Lung (tissue), 11 donors: ENCODE measurements at regions not wholly inside any gene's neighbourhood (a gene's known extent, or its start where the extent isn't known, plus 50 kb on each side); places are given as distances from the start of the nearest gene placed in this dataset.

Experiments used
- ATAC-seq: fragments of 200-7000 bp; cut with Tn5 transposase; one replicate; pipeline ENCODE4 v1.9.1; 2020; ENCODE audit warnings: moderate number of reproducible peaks; ENCODE audit not compliant: insufficient read depth, low FRiP score
- DNase-seq, 3 donors: peaks; one replicate each; pipeline ENCODE4 v3.0.0-alpha.2; 2013 to 2017
- H3K27ac ChIP-seq, 2 donors: one replicate each; pipeline ENCODE4 v1.5.1; 2013; ENCODE audit warnings: mild to moderate bottlenecking in 2 of 2, moderate library complexity in 2 of 2, control low read depth in 1 of 2, inconsistent platforms in 1 of 2, low read depth in 1 of 2, low read length in 1 of 2
- H3K27me3 ChIP-seq, 3 donors: one replicate each; pipeline ENCODE4 v1.5.1; 2013; ENCODE audit warnings: low read length in 2 of 3; ENCODE audit not compliant: control insufficient read depth in 3 of 3, insufficient read depth in 3 of 3
- H3K36me3 ChIP-seq, 4 donors: one replicate each; pipeline ENCODE4 v1.5.1; 2013; ENCODE audit warnings: low read length in 4 of 4, mild to moderate bottlenecking in 1 of 4, moderate library complexity in 1 of 4; ENCODE audit not compliant: control insufficient read depth in 4 of 4, insufficient read depth in 4 of 4
- H3K4me1 ChIP-seq, 5 donors: one replicate each; pipeline ENCODE4 v1.5.1; 2013; ENCODE audit warnings: low read length in 5 of 5, mild to moderate bottlenecking in 2 of 5, moderate library complexity in 1 of 5; ENCODE audit not compliant: control insufficient read depth in 5 of 5, insufficient read depth in 5 of 5
- H3K4me3 ChIP-seq: one replicate; pipeline ENCODE4 v1.5.1; 2013; ENCODE audit warnings: mild to moderate bottlenecking, control low read depth, moderate library complexity
- H3K9ac ChIP-seq, 2 donors: one replicate each; pipeline ENCODE4 v1.5.1; 2013; ENCODE audit warnings: low read length in 2 of 2, control low read depth in 1 of 2; ENCODE audit not compliant: insufficient read depth in 1 of 2
- H3K9me3 ChIP-seq, 4 donors: one replicate each; pipeline ENCODE4 v1.5.1; 2013; ENCODE audit warnings: low read length in 3 of 4, mild to moderate bottlenecking in 1 of 4, moderate library complexity in 1 of 4; ENCODE audit not compliant: control insufficient read depth in 4 of 4, insufficient read depth in 3 of 4
- WGBS, 2 donors: extraction: QIAGEN DNeasy Blood & Tissue Kit; methylation state at CpG; one replicate each; pipeline ENCODE4 v1.1.7; 2013; 5-methylcytosine and 5-hydroxymethylcytosine counted together
- TF ChIP-seq, protein P1 (sequence below): IDR thresholded peaks from 2 replicates; pipeline ENCODE4 v1.5.1; 2012; ENCODE audit warnings: mild to moderate bottlenecking; ENCODE audit errors: control extremely low read depth, extremely low read depth
- donor health status: control.
- donor health status: control.
- donor health status: Bipolar disorder and iron deficiency.
- donor health status: healthy.
- donor health status: DM: yes; HTN: yes; CAD: no.

GRCh38 chr3:144564011-144564410, 592.4 kb downstream of the DIPK2A start:
- Histone ChIP-seq H3K9me3 (no peaks in the 10 kb centered on the region), H3K4me1 (peaks cover 0 to 2% (median 0%) of the 10 kb centered on the region in 5 donors), H3K27me3 (no peaks in the 10 kb centered on the region), H3K27ac (no peak overlapping the region), H3K36me3 (no peaks in the 10 kb centered on the region), H3K9ac (no peak overlapping the region), H3K4me3 (no peak overlapping the region)
- 79 to 88% methylated on average over 3 of the region's 3 CpGs for WGBS, 2 donors
- no peak for DNase-seq
- ATAC-seq = no peak
- TF ChIP-seq, protein P1, sequence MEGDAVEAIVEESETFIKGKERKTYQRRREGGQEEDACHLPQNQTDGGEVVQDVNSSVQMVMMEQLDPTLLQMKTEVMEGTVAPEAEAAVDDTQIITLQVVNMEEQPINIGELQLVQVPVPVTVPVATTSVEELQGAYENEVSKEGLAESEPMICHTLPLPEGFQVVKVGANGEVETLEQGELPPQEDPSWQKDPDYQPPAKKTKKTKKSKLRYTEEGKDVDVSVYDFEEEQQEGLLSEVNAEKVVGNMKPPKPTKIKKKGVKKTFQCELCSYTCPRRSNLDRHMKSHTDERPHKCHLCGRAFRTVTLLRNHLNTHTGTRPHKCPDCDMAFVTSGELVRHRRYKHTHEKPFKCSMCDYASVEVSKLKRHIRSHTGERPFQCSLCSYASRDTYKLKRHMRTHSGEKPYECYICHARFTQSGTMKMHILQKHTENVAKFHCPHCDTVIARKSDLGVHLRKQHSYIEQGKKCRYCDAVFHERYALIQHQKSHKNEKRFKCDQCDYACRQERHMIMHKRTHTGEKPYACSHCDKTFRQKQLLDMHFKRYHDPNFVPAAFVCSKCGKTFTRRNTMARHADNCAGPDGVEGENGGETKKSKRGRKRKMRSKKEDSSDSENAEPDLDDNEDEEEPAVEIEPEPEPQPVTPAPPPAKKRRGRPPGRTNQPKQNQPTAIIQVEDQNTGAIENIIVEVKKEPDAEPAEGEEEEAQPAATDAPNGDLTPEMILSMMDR = no peak

DNA sequence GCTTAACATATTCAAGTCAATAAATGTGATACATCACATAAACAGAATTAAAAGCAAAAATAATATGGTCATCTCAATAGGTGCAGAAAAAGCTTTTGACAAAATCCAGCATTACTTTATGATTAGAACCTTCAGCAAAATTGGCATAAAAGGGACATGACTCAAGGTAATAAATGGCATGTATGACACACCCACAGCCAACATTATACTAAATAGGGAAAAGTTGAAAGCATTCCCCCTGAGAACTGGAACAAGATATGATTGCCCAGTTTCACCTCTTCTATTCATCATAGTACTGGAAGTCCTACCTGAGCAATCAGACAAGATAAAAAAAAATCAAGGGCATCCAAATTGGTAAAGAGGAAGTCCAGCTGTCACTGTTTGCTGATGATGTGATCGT, 594.7 kb downstream of the DIPK2A start:
- no peak for DNase-seq
- no peak for ATAC-seq
- TF ChIP-seq, protein P1 = no peak
- Histone ChIP-seq H3K9ac (no peak overlapping the region), H3K4me1 (no peaks in the 10 kb centered on the region), H3K4me3 (no peak overlapping the region), H3K27ac (no peak overlapping the region), H3K9me3 (no peaks in the 10 kb centered on the region), H3K27me3 (no peaks in the 10 kb centered on the region), H3K36me3 (no peaks in the 10 kb centered on the region)
- WGBS, 2 donors = 89 to 93% methylated on average over 1 of the region's 1 CpG

DNA sequence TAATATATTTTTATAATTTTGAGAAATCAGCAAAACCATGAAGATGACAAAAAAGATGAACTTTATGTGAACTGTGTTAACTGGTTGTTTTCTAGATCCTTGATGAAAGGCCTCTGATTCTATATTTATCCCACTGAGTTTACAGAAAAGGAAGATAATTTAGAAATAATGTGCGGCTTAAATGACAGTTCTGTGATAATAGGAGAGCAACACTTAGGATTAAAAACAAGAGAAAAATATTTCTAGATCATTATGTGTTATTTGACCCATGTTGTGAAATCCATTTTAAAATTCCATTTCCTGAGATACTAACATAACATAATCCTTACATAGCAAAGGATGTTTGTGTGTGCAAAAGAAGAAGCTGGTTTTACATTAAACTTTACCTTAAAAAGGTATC, 598.0 kb downstream of the DIPK2A start:
- H3K9ac ChIP-seq = no peak overlapping the region
- no peak overlapping the region for H3K4me3 ChIP-seq
- DNase-seq = peak in 2 of 3 donors; percentile 87 to 90
- H3K9me3 ChIP-seq = no peaks in the 10 kb centered on the region
- ATAC-seq = no peak
- WGBS, 2 donors = 77 to 88% methylated on average over 1 of the region's 1 CpG
- no peaks in the 10 kb centered on the region for H3K4me1 ChIP-seq
- TF ChIP-seq, protein P1 = no peak
- H3K27ac ChIP-seq = no peak overlapping the region
- H3K36me3 ChIP-seq = no peaks in the 10 kb centered on the region
- H3K27me3 ChIP-seq = no peaks in the 10 kb centered on the region

DNA sequence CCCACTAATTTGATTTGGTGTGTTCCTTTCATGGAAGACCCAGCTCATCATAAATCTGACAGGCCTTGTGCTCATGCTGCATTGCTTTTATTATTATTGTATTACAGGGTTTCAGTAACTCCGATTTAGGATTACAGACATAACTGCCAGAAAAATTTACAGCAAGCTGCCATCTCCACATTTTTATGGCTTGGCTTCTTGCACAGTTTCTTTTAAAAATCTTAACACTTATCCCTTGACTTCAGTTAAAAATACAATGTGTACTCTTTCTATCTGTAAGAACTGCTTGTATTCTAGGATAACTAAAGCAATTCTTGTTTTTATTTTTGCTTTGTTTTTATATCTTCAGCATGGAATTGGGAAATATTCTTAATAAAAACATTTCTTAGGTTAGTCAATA, 612.2 kb downstream of the DIPK2A start:
- Histone ChIP-seq H3K27ac (no peak overlapping the region), H3K27me3 (no peaks in the 10 kb centered on the region), H3K36me3 (no peaks in the 10 kb centered on the region), H3K4me1 (no peaks in the 10 kb centered on the region), H3K9ac (no peak overlapping the region), H3K9me3 (no peaks in the 10 kb centered on the region), H3K4me3 (no peak overlapping the region)
- DNase-seq (no peak), ATAC-seq (no peak)
- WGBS, 2 donors = 83% methylated on average over 1 of the region's 1 CpG
- TF ChIP-seq, protein P1 = no peak
